ENCODE measurements at regions not wholly inside any gene's neighbourhood (a gene's known extent, or its start where the extent isn't known, plus 50 kb on each side); places are given as distances from the start of the nearest gene placed in this dataset.

GRCh38 chr3:127112796-127113570 is 79.9 kb upstream of the PRR23E start:
- no peak for DNase-seq

DNA sequence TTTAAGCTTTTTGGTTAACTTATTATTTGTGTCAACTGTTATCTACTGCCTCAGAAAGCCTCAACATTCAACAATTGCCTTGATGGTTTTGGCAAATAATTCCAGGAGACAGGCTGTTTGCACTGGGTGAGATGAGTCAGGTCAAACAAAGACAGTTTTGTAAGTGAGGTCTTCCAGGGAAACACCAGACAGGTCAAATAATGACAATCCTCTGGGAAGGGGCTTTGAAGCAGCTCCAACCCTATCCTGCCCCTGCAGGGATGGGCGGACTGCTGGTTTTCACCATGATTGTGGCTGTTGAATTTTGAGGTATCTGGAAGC is 79.4 kb upstream of the PRR23E start:
- DNase-seq, result no peak

- peak; percentile 90 for DNase-seq
These were observed 78.4 kb upstream of the PRR23E start for GRCh38 chr3:127114337-127115070.

GRCh38 chr3:127115691-127116351 is 77.1 kb upstream of the PRR23E start:
- no peak for DNase-seq

GRCh38 chr3:127118366-127118765 is 74.6 kb upstream of the PRR23E start:
- DNase-seq, result no peak

- DNase-seq, result no peak
These were observed 73.1 kb upstream of the PRR23E start for GRCh38 chr3:127119693-127120464.

DNA sequence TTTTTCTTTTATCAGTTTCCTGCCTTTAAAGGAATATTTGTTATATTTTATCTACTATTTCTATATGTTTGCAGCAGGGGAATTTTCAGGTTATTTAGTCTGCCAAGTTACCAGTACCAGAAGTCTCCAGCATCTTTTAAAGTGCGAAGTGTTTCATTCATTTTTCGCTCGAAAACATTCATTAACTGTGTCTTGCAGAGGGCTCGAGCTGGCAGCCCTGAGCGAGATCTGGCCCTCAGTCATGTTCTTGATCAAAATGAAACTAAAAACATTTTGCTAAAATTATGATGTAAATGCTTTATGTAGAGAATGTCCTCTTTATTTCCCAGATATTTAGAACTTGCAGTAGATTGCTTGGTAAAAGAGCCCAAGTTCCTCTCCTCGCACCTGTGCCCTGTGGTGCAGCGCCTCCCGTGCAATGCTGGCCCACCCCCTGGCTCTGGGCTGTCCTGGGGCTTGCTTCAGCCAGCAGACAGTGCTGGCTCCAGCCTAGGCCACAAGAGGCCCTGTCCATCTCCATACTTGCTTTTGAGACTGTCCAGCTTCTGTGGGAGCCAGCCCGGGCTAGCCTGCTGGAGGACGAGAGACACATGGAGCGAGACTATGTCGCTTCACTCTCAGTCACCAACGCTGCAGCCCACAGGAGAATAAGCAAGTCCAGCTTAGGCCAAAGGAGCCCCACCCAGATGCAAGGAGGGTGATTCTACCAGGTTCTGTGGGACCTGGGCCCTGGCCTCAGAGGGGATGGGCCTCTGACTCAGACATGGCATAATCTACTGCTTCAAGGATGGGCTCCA is 71.9 kb upstream of the PRR23E start:
- DNase-seq, result no peak

DNA sequence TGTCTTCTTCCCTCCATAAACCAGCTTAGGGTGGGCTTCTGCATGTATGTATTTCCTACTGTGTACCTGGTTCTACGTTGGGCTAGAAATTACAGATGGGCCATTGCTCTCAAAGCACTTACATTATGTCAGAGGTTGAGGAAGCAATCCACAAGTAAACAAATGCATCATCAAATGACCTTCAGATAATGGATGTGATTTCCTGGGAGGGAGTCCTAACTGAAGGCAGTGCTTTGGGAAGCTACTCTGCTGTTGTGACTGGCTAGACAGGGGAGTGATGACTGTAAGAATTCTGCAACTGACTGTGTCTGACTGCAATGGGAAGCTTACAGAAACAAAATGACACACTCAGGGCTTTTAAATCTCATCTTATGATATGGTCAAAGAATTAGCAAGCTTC is 71.0 kb upstream of the PRR23E start:
- no peak for DNase-seq

DNA sequence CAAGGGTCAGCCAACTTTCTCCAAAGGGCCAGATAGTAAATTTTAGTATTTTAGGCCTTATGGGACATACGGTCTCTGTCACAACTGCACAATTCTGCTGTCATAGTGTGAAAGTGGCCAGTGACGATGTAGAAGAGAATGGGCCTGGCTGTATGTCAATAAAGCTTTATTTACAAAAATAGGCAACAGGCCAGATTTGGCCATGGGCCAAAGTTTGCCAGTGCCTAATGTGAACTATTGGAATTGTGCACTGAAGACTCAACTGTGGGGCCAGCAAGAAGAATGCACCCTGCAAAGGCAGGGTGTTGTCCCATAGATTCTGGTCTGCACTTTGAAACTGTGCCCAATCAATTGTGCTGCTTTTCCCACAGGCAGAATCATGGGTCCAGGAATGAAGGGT is 69.4 kb upstream of the PRR23E start:
- DNase-seq, result no peak

DNA sequence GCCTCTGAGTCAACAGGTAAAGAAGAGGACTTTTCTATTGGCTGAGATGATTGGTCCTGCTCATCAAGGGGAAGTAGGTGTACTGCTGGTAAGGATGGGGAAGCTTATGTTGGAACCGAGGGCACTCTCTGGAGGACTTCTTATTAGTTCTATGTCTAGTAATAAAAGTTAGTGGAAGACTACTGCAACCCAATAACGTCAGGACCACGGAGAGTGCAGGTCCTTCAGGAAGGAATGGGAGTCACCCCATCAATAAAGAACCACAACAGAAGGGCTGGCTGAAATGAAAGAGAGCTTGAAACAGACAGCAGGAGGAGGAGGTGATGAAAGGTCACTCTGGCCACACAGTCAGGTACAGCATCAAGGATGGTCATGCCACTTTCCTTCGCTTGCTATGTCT is 68.8 kb upstream of the PRR23E start:
- no peak for DNase-seq

DNA sequence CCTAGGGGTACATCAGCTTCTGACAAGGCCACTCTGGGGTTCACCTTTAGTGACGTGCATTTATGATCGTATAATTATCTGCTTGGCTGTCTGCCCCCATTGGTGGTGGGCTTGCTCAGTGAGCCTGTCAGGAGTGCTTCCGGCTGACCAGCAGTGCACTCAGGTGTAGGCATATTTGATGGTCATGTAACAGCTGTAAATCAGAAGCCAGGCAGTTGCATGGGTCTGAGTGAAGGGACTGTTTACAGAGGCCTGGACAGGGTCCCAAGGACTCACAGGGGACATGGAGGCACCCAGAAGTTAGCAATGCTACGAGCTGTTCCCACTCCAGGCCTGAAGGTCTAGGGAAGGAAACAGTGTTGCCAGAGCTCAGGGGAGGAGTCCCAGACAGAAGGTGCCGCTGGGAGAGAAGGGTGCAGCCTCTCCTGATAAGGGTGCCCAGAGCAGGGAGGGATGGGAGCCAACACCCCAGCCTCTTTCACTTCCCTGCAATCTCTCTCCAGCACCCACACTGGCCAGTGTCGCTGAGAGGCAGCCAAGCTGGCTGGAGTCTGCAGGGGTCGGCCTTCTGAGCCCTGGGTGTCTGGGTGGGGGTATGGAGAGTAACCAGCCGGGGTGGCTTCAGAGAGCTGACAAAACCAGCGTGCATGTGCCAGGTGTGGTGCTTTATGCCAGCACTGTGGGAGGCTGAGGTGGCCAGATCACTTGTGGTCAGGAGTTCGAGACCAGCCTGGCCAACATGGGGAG is 61.3 kb upstream of the PRR23E start:
- DNase-seq, result no peak

GRCh38 chr3:127132876-127133275 is 60.1 kb upstream of the PRR23E start:
- DNase-seq, result peak; percentile 41

- DNase-seq, result no peak
These were observed 59.0 kb upstream of the PRR23E start for GRCh38 chr3:127133971-127134370.

DNA sequence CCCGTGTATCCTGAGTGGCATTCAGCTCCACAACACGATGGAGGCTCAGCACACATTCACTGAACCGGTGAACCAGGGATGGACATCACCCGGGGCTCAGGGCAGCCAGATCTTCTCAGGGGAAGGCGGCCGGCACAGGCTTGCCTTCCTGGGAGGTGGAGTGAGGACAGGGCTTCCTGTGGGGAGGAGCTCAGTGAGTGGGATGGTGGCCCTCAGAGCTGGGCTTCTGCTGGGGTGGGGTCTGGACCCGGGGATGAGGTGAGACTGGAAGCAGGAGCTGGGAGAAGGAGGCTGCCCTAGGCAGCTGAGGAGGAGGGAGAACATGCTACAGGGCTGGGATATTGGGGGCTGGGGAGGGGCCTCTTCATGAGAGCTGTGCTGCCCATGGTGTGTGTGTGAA is 58.5 kb upstream of the PRR23E start:
- no peak for DNase-seq

DNA sequence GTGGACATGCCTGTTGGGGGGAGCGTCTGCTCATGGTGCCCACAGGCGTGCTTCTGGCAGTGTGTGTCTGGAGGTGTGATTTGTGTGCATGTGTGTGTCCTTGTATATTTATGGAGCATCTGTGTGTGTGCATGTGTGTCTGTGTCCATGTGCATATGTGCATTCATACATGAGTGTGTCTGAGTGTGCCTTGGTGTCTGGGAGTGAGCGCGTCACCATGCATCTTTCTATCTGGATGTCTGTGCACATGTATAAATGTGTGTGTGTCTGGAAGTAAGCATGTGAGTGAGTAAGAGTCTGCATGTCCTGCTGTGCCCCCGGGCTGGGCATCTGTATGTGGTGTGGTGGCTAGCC is 58.1 kb upstream of the PRR23E start:
- no peak for DNase-seq

DNA sequence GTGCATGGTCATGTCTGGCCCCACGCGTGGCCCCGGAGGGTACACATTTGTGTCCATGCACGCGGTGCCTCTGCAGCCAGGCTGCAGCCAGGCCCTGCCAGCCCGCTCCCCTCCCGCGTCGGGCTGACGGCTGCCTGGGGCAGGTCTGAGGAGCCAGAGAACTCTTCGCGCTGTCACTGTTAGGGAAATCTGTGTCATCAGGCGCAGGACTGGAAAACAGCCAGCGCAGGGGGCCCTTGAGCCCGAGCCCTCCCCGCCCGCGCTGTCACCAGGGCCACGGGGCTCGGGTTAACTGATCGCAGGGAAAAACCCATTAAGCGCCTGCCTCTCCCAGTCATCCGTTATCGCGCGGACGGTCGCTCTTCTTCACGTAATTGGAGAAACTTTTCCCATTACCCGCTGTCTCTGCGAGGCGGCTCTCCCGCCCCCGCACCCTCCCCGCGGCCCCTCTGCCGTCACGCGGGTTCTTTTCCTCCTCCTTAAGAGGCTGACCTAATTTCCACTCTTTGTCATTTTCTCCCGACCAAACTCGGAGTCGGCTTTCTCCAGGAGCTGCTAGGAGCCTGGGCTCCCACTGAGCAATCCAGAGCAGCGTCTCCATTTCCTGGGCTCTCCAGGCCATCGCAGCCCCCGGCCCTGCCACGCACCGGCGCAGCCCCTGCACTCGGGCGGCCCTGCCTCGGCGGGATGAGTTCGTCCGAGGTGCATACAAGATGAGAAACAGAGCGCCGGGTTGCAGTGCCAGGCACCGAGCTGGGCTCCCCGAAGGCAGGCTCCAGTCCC is 57.5 kb upstream of the PRR23E start:
- peak; percentile 54 for DNase-seq

DNA sequence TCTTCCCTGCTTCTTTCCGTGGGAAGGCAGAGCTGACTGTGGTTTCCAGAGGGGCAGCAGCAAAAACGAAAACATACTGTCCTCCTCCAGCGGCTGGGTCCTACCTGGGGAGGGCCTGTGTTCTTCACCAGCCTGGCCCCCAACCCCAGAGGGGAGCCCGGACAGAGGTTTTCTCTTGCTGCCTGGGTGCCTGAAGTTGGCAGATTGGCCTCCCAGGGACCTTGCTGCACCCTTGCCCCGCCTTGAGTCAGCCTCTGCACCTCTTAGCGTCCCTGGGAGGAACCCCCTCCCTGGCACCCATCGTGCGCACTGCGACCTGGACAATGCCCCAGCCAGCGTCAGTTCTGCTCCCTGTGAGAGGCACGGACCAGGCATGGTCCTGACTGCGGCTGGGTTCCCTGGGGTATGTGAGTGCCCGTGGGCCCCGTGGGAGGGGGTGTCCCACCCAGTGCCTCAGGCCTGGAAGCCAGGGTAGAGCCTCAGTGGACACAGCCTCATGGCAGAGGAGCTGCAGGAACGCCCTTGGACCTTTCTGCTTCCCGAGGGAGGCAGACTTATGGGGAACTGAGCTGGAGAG is 56.8 kb upstream of the PRR23E start:
- no peak for DNase-seq

DNA sequence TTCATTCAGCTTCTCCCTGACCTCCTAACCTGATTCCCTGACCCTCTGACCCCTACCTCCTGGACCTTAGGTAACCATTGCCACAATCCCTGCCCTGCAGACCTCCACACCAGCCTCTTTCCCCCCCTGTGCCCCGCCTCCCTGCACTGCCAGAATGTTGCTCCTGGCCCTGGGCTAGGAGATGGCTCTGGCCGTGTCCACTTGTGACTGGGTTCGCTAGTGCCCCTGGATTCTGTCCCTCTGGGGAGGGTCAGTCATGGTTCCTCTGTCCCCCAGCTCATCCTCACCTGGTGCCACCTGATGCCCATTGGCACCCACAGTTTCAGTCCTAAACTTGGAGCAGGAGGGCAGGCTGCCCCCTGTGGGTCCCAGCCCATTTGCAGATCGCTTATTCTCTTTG is 56.2 kb upstream of the PRR23E start:
- DNase-seq, result no peak

DNA sequence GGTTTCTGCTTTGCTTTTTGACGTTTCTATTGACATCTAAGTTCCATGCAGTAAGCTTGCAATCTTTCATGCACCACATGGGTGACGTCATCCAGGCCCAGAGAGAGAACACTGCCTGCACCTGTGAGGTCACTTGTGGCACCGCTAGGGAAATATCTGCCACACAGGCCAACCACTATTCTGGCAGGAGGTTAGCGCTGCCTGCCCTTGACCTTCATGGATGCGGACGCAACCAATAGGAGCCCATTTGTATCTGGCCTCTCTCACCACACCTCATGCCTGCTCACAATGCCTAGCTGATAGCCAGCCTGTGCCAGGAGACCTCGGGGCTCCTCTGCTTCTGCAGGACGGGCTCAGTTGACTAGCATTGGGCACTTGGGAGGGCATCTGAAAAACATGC is 55.8 kb upstream of the PRR23E start:
- DNase-seq, result no peak

DNA sequence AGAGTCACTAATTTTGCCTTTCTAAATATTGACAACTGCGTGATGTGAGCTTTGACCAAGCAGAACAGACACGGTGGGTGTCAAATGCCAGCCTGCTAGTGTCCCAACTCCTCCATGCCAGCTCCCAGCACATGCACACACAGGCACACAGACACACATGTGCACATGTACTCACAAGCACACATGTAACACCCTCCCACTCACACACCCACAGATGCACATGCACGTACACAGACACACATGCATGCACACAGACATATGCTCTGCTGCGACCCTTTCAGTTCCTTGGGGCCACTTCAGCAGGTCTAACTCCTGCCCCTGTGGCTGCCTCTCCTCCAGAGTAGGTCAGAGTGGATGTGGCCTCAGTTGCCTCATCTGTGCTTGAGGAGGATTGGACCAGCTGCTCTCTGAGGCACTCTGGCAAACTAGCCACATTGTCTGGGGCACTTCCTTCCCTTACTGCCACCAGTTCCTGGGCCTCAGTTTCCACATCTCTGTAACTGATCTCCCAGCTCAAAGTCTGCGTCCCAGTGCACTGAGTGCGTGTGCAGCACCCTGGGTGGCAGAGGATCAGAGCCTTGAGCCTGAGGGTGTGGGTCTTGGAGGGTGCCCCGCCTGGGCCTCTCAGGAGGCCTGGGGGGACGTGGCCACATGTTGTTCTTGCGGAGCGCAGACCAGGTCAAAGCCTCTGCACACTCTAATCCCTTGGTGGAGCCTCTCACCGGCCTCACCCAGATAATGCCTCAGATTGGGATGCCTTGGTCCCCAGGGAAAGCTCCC is 55.0 kb upstream of the PRR23E start:
- no peak for DNase-seq

All from DMS79 treated with DMSO at 0.1 percent for 48 hours (cell line).